GM20000 (cell line): ENCODE measurements at regions not wholly inside any gene's neighbourhood (a gene's known extent, or its start where the extent isn't known, plus 50 kb on each side); places are given as distances from the start of the nearest gene placed in this dataset.

Experiments used
- DNase-seq: peaks from one replicate; pipeline ENCODE4 v3.0.0; 2012; ENCODE audit warnings: low spot score
- TF ChIP-seq, protein P1 (sequence below): IDR thresholded peaks from 2 replicates; pipeline ENCODE4 v1.5.1; 2012; ENCODE audit warnings: mild to moderate bottlenecking, control low read depth; ENCODE audit errors: extremely low read depth, missing control alignments

GRCh38 chr7:7077945-7078344 lies 104.4 kb upstream of the C1GALT1 start:
- no peak for DNase-seq
- TF ChIP-seq, protein P1, sequence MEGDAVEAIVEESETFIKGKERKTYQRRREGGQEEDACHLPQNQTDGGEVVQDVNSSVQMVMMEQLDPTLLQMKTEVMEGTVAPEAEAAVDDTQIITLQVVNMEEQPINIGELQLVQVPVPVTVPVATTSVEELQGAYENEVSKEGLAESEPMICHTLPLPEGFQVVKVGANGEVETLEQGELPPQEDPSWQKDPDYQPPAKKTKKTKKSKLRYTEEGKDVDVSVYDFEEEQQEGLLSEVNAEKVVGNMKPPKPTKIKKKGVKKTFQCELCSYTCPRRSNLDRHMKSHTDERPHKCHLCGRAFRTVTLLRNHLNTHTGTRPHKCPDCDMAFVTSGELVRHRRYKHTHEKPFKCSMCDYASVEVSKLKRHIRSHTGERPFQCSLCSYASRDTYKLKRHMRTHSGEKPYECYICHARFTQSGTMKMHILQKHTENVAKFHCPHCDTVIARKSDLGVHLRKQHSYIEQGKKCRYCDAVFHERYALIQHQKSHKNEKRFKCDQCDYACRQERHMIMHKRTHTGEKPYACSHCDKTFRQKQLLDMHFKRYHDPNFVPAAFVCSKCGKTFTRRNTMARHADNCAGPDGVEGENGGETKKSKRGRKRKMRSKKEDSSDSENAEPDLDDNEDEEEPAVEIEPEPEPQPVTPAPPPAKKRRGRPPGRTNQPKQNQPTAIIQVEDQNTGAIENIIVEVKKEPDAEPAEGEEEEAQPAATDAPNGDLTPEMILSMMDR, result no peak

DNA sequence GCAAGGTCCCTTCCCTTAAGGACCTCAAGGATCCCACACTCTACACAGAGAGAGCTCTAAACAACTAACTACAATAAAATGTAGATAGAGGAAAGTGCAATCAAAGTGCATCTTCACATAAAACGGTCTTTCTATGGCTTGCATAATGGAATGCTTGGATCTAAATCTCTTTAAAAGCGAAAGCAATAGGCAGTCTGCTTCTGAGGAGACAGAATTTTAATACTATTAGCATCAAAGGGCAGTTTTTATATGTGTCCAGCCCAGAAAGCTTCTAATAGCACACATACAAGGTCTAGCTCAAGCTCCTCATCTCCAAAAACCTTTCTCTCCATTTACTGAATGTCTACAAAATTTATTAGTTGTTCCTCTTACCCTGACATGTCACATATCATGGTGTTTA lies 101.5 kb upstream of the C1GALT1 start:
- no peak for DNase-seq
- TF ChIP-seq, protein P1, result no peak

DNA sequence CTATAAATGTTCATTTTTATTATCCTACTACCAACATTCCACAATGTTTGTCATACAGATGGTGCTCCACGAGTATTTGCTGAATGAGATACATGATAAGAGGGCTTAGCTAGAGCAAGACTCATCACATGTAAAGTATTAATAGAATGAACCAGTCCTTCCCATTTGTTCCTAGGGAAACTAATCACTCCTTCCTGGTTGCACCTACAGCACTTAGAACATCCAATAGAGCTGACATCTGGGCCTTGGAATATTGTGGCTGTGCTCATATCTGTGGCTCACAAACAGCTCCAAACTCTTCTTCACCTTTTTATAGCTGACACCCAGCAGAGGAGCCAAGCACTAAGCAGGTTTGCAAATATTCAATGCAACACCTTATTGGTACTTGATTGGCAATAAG lies 91.9 kb upstream of the C1GALT1 start:
- TF ChIP-seq, protein P1, result no peak
- DNase-seq, result no peak

GRCh38 chr7:7098280-7098818 lies 84.0 kb upstream of the C1GALT1 start:
- DNase-seq, result no peak
- TF ChIP-seq, protein P1, result no peak

DNA sequence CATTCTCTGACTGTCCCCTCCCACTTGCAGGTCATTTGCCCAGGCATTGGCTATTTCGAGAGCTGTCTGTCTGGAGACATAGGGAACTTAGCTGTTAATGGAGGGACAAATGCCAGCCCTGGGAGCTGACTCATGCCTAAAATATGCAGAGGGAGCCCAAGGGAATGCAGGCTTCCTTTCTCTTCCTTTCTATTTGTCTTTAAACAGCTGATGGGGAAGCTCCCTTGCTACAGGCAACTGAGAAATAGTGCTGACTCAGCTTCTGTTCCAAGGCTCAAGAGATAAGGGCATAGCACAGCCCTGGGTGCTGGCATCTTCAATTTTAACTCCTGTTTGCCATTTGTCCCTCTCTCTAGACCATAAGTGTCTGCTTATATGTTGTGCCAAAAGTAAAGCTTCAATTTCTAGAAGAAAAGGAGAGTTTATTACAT lies 82.7 kb upstream of the C1GALT1 start:
- TF ChIP-seq, protein P1, result no peak
- DNase-seq, result no peak

DNA sequence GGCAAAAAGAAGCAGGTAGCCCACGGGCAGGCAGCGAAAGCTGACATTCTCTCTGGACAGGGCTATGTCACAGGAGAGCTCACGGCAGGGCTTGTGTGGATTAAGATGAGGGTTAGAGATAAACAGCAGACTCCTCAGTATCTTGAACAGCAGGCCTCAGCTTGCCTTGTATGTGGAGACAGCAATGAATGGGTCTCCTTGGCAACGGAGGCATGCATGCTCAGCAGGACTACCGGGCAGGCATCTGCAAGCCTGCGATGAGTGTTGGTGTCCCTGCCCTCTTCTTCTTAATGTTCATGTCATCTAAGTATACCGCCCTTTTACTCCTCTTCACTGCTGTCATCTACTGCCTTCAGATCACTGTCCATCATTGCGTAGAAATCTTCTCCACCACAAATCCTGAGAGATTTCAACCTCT lies 81.9 kb upstream of the C1GALT1 start:
- TF ChIP-seq, protein P1, result no peak

DNA sequence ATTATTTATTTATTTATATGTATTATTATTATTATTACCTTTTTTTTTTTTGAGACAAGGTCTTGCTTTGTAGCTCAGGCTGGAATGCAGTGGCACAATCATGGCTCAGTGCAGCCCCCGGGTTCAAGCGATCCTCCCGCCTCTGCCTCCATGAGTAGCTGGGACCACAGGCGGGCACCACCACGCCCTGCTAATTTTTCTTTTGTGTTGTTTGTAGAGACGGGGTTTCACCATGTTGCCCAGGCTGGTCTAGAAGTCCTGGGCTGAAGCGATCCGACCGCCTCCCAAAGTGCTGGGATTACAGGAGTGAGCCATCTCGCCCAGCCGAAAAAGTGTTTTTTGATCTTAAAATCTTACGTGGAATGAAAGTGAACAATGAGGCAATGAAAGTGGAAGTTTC lies 79.4 kb upstream of the C1GALT1 start:
- TF ChIP-seq, protein P1, result no peak
- DNase-seq, result no peak

More for the DNA sequence above, 81.9 kb upstream of the C1GALT1 start:
- DNase-seq, result no peak
